Body of pancreas (tissue), 4 donors: ENCODE measurements at regions not wholly inside any gene's neighbourhood (a gene's known extent, or its start where the extent isn't known, plus 50 kb on each side); places are given as distances from the start of the nearest gene placed in this dataset.

Source experiments
- ATAC-seq: fragments of 150-250 bp; one replicate; pipeline ENCODE4 v1.9.1; 2016
- DNase-seq, 4 donors: peaks; one replicate each; pipeline ENCODE4 v3.0.0-alpha.2; 2019
- H3K27ac ChIP-seq, 4 donors: fragments of 200-600 bp; sonication (generic); 1 replicate in 3 of 4; 2 replicates in 1 of 4; pipeline versions ENCODE4 v1.5.1 to v1.6.1; 2016 to 2019; ENCODE audit warnings: mild to moderate bottlenecking in 1 of 4, mixed read lengths in 1 of 4, moderate library complexity in 1 of 4
- H3K27me3 ChIP-seq, 2 donors: fragments of 200-600 bp; sonication (generic); one replicate each; pipeline ENCODE4 v1.6.0; 2016; ENCODE audit warnings: mild to moderate bottlenecking in 1 of 2
- H3K36me3 ChIP-seq, 2 donors: fragments of 200-600 bp; sonication (generic); replicated peaks in 1 of 2; 2 replicates each; pipeline ENCODE4 v1.5.1; 2016; ENCODE audit warnings: low read depth in 2 of 2; ENCODE audit not compliant: insufficient read depth in 1 of 2
- H3K4me1 ChIP-seq: fragments of 200-600 bp; sonication (generic); one replicate; pipeline ENCODE4 v1.6.0; 2016
- H3K4me3 ChIP-seq, 2 donors: fragments of 200-600 bp; sonication (generic); 1 replicate in 1 of 2; 2 replicates in 1 of 2; pipeline ENCODE4 v1.5.1; 2016 to 2019
- H3K9me3 ChIP-seq, 3 donors: fragments of 200-600 bp; sonication (generic); 1 replicate in 2 of 3; 2 replicates in 1 of 3; pipeline ENCODE4 v1.5.1; 2016
- CTCF ChIP-seq, 7 experiments: fragments of 450-650 bp in 4 of 7; fragments of 200-600 bp in 3 of 7; sonication (generic) in 3 of 7; IDR thresholded peaks; one replicate each; pipeline ENCODE4 v1.5.1; 2016 to 2019; ENCODE audit warnings: antibody characterized with exemption in 7 of 7
- POLR2A ChIP-seq, 3 donors: fragments of 450-650 bp; IDR thresholded peaks; one replicate each; pipeline ENCODE4 v1.6.1; 2016; ENCODE audit warnings: antibody characterized with exemption in 3 of 3, mild to moderate bottlenecking in 2 of 3
- WGBS, 2 donors: methylation state at CpG; one replicate each; pipeline ENCODE4 v1.1.5; 2017; 5-methylcytosine and 5-hydroxymethylcytosine counted together
- intact Hi-C: fragments of 100-400 bp; cut with DNase I; formaldehyde crosslinking; loops from one replicate; pipeline ENCODE4 v1.15.1; 2023

- Histone ChIP-seq H3K9me3 (no peaks in the 10 kb centered on the region), H3K4me1 (peaks cover 17% of the 10 kb centered on the region), H3K27ac (peak overlapping the region in 1 of 4 donors; percentile 73), H3K27me3 (no peaks in the 10 kb centered on the region), H3K4me3 (no peak overlapping the region), H3K36me3 (no peaks in the 10 kb centered on the region)
- ATAC-seq = no peak
- intact Hi-C loops = no loop called here
- no peak for TF ChIP-seq POLR2A (IDR thresholded peaks at IDR 0.05)
- TF ChIP-seq CTCF (IDR thresholded peaks at IDR 0.05) = no peak
- WGBS, 2 donors = 42 to 43% methylated on average over 10 of the region's 10 CpGs
- DNase-seq = no peak
Observed at GRCh38 chrX:2610246-2611170, 80.6 kb upstream of the CD99 start.

GRCh38 chrX:2609431-2610238, 81.5 kb upstream of the CD99 start:
- Histone ChIP-seq H3K4me3 (peak overlapping the region; percentile 72 to 78), H3K27ac (peak overlapping the region; percentile 62 to 82 (median 74)), H3K4me1 (peaks cover 17% of the 10 kb centered on the region), H3K36me3 (no peaks in the 10 kb centered on the region), H3K9me3 (no peaks in the 10 kb centered on the region), H3K27me3 (no peaks in the 10 kb centered on the region)
- DNase-seq (no peak), ATAC-seq (no peak)
- WGBS, 2 donors = 0% methylated on average over 14 to 43 of the region's 44 CpGs
- no peak for TF ChIP-seq POLR2A (IDR thresholded peaks at IDR 0.05)
- peak in 1 of 7 experiments; percentile 16 for TF ChIP-seq CTCF (IDR thresholded peaks at IDR 0.05)
- intact Hi-C loops = no loop called here

- DNase-seq (peak; percentile 86 to 90 (median 88)), ATAC-seq (peak; percentile 98)
- peak overlapping the region; percentile 72 to 78 for H3K4me3 ChIP-seq
- TF ChIP-seq POLR2A (IDR thresholded peaks at IDR 0.05) (peak in 2 of 3 donors; percentile 55 to 64), CTCF (IDR thresholded peaks at IDR 0.05) (no peak)
- no peaks in the 10 kb centered on the region for H3K9me3 ChIP-seq
- intact Hi-C loops = no loop called here
- H3K36me3 ChIP-seq = no peaks in the 10 kb centered on the region
- H3K27me3 ChIP-seq = no peaks in the 10 kb centered on the region
- peaks cover 17% of the 10 kb centered on the region for H3K4me1 ChIP-seq
- peak overlapping the region; percentile 62 to 82 (median 74) for H3K27ac ChIP-seq
- 0% methylated on average over 6 to 39 of the region's 63 CpGs for WGBS, 2 donors
Observed at GRCh38 chrX:2608638-2609430, 82.3 kb upstream of the CD99 start.

- no peaks in the 10 kb centered on the region for H3K27me3 ChIP-seq
- DNase-seq = no peak
- H3K9me3 ChIP-seq = no peaks in the 10 kb centered on the region
- 91 to 98% methylated on average over 2 of the region's 2 CpGs for WGBS, 2 donors
- ATAC-seq = no peak
- H3K4me1 ChIP-seq = peaks cover 17% of the 10 kb centered on the region
- H3K27ac ChIP-seq = no peak overlapping the region
- intact Hi-C loops = no loop called here
- H3K4me3 ChIP-seq = no peak overlapping the region
- TF ChIP-seq POLR2A (IDR thresholded peaks at IDR 0.05) = no peak
- no peak for TF ChIP-seq CTCF (IDR thresholded peaks at IDR 0.05)
- H3K36me3 ChIP-seq = no peaks in the 10 kb centered on the region
Observed at GRCh38 chrX:2607113-2607512, 84.0 kb upstream of the CD99 start.
